ENCODE measurements at regions not wholly inside any gene's neighbourhood (a gene's known extent, or its start where the extent isn't known, plus 50 kb on each side); places are given as distances from the start of the nearest gene placed in this dataset.
A peak's percentile ranks its signal among the peaks of the same experiment; 100 is the strongest.

- WGBS, 2 donors, result 37 to 48% methylated on average over 7 of the region's 7 CpGs
- Histone ChIP-seq H3K4me1 (peaks cover 4% of the 10 kb centered on the region), H3K27me3 (no peaks in the 10 kb centered on the region), H3K27ac (no peak overlapping the region), H3K9me3 (no peaks in the 10 kb centered on the region), H3K4me3 (no peak overlapping the region), H3K36me3 (replicated peaks in 1 of 2; ENCODE audit: insufficient read depth in 1 of 2, low read depth in 2 of 2) (no peaks in the 10 kb centered on the region)
- DNase-seq, result no peak
- ATAC-seq, result no peak
- TF ChIP-seq CTCF (IDR thresholded peaks at IDR 0.05) (no peak), POLR2A (IDR thresholded peaks at IDR 0.05) (no peak)
- intact Hi-C loops (cut with DNase I), result no loop called here
These were observed 150.2 kb upstream of the HAND2 start for GRCh38 chr4:173680278-173680677.

DNA sequence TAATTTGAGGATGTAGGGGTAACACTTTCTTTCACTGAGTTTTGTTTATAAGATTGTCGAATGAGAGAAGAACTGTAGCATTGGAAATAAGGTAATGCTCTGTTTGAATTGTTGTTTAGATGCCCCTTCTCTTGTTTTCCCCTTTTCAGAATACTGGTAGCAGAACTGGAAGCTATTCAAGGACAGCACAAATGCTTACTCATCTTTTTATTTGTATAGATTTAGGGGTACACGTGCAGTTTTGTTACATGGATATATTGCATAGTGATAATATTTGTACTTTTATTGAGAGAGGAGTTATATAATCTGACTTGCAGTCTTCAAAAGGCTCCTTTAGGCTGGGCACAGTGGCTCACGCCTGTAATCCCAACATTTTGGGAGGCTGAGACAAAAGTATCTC is 145.4 kb upstream of the HAND2 start:
- 64 to 65% methylated on average over 3 of the region's 3 CpGs for WGBS, 2 donors
- Histone ChIP-seq H3K4me3 (no peak overlapping the region), H3K4me1 (peaks cover 4% of the 10 kb centered on the region), H3K36me3 (replicated peaks in 1 of 2; ENCODE audit: insufficient read depth in 1 of 2, low read depth in 2 of 2) (no peaks in the 10 kb centered on the region), H3K27ac (no peak overlapping the region), H3K9me3 (no peaks in the 10 kb centered on the region), H3K27me3 (no peaks in the 10 kb centered on the region)
- ATAC-seq (no peak), DNase-seq (no peak)
- intact Hi-C loops (cut with DNase I), result no loop called here
- TF ChIP-seq CTCF (IDR thresholded peaks at IDR 0.05), result no peak
- TF ChIP-seq POLR2A (IDR thresholded peaks at IDR 0.05), result no peak

GRCh38 chr4:173669460-173670179 is 139.6 kb upstream of the HAND2 start:
- peak; percentile 79 for ATAC-seq
- no peaks in the 10 kb centered on the region for H3K9me3 ChIP-seq
- no peaks in the 10 kb centered on the region for H3K36me3 ChIP-seq (replicated peaks in 1 of 2; ENCODE audit: insufficient read depth in 1 of 2, low read depth in 2 of 2)
- 28 to 30% methylated on average over 4 of the region's 4 CpGs for WGBS, 2 donors
- H3K4me3 ChIP-seq, result no peak overlapping the region
- peak in 2 of 4 donors; percentile 22 to 31 for DNase-seq
- intact Hi-C loops (cut with DNase I), result no loop called here
- no peaks in the 10 kb centered on the region for H3K27me3 ChIP-seq
- TF ChIP-seq CTCF (IDR thresholded peaks at IDR 0.05) (no peak), POLR2A (IDR thresholded peaks at IDR 0.05) (no peak)
- peak overlapping the region in 3 of 4 donors; percentile 7 to 64 (median 46) for H3K27ac ChIP-seq
- no peaks in the 10 kb centered on the region for H3K4me1 ChIP-seq

DNA sequence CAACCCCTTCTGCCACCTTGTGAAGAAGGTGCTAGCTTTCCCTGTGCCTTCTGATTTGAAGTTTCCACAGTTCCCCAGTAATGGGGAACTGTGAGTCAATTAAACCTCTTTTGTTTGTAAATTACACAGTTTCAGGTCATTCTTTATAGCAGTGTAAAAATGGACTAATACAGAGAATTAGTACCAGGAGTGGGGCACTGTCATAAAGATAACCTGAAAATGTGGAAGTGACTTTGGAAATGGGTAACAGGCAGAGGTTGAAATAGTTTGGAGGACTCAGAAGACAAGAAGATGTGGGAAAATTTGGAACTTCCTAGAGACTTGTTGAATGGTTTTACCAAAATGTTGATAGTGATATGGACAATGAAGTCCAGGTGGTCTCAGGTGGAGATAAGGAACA is 131.0 kb upstream of the HAND2 start:
- H3K4me1 ChIP-seq, result no peaks in the 10 kb centered on the region
- H3K9me3 ChIP-seq, result no peaks in the 10 kb centered on the region
- no peak for ATAC-seq
- no peaks in the 10 kb centered on the region for H3K36me3 ChIP-seq (replicated peaks in 1 of 2; ENCODE audit: insufficient read depth in 1 of 2, low read depth in 2 of 2)
- intact Hi-C loops (cut with DNase I), result no loop called here
- H3K4me3 ChIP-seq, result no peak overlapping the region
- H3K27me3 ChIP-seq, result no peaks in the 10 kb centered on the region
- H3K27ac ChIP-seq, result no peak overlapping the region
- no peak for TF ChIP-seq POLR2A (IDR thresholded peaks at IDR 0.05)
- no peak for TF ChIP-seq CTCF (IDR thresholded peaks at IDR 0.05)
- no peak for DNase-seq

DNA sequence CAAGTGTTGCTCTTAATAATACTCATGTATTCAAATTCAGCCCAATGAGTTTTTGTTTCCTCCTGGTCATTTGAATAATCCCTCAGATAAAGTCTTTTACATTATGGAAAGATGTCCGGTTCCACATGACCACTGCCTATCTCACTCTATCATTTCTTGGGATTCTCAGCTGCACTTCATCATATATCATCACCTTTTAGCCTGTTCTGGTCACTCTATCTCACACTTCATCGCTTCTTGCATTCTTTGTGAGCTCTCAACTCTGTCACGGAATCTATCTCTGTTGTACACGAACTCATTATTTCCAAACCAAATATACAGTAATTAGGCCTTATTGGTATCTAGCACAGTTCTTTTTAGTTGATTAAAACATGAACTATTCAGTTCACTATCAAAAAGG is 126.9 kb upstream of the HAND2 start:
- no peak for DNase-seq
- H3K36me3 ChIP-seq (replicated peaks in 1 of 2; ENCODE audit: insufficient read depth in 1 of 2, low read depth in 2 of 2), result no peaks in the 10 kb centered on the region
- no peaks in the 10 kb centered on the region for H3K27me3 ChIP-seq
- 90 to 94% methylated on average over 4 of the region's 4 CpGs for WGBS, 2 donors
- intact Hi-C loops (cut with DNase I), result no loop called here
- no peak overlapping the region for H3K4me3 ChIP-seq
- ATAC-seq, result no peak
- no peaks in the 10 kb centered on the region for H3K9me3 ChIP-seq
- no peaks in the 10 kb centered on the region for H3K4me1 ChIP-seq
- TF ChIP-seq CTCF (IDR thresholded peaks at IDR 0.05) (no peak), POLR2A (IDR thresholded peaks at IDR 0.05) (no peak)
- H3K27ac ChIP-seq, result no peak overlapping the region

Measured in body of pancreas (tissue), 4 donors.